ENCODE measurements at regions not wholly inside any gene's neighbourhood (a gene's known extent, or its start where the extent isn't known, plus 50 kb on each side); places are given as distances from the start of the nearest gene placed in this dataset.

DNA sequence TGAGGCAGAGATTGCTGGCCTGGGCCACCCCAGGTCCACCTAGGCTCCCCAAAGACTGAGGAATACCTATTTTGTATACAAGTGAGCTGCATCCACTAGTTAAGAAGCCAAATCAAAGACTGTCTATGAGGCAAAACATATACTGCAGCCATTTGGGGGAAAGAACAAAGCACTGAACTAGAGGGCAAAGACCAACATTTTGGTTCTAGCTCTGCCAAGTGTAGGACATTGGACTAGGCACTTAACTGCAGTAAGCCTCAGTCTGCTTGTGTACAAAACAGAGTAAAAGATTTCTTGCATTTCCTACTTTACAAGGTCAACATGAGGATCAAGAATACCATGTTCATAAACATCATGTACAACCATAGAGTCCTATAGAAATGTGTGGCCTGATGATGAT, 94.8 kb upstream of the CYP1B1 start:
- no peak for DNase-seq

DNA sequence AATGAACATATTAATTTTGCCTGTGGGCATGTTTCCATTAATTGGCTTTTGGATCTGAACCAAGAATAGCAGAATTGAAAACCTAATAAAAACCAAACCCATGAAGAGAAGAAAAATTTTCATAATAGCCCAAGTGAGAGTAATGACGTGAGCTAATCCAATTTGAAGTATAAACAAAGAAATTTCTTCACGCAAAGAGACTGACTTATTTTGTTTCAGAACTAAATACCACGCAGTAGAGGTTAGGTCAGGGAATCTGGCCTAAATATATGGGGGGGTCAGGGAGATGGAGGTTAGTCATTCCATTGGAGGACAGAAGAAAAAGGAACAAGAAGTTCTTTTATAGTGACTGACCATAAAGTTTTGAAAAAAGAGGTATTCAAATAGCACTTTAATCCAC, 94.1 kb upstream of the CYP1B1 start:
- DNase-seq = no peak

DNA sequence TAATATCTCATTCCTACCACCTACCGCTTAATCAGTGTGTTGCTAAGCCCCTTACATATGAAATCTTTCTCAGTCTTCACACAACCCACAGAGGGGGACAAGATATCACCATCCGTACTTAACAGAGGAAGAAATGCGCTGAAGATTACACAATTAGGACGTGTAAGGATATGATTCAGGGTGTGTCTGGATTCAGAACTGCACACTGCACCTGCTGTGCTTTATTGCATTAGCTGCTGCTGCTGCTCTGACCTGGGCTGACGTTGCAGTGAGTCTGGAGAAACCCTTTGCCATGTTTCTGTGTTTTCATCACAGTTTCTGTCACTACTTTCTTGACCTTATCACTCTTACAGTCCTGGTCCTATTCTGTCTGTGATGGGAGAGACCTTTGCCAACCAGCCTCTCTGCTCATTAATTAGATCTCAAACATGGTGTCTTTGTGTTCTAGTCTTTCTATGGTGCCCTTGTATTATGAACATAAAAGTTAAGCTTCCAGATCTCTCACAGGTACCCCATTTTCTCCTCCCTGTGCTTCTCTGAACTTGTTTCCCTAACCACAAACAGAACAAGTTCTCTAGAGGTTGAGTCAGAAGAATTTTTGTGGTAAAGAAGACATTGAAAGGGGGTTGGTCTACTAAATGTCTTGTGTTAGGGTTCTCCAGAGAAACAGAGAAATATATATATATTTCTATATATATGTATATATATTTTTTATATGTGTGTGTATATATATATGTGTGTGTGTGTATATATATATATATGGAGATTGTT, 92.9 kb upstream of the CYP1B1 start:
- no peak for DNase-seq

DNA sequence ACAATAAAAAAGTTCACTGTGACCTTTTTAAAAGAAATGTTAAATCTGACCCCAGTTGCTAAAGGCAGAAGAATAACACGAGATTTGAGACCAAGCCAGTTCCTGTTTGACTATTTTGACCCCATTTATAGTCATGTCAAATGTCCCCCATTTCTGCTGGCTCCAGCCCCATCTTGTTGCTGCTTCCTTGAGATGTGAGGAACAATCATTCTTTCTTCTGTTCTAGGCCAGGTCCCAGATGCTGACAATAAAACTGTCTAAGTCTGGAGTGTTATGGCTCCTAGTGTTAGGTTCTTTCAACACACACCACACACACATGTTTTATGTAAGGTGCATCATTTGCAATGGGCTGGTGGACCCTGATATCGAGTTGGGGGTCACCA, 92.0 kb upstream of the CYP1B1 start:
- DNase-seq = no peak

DNA sequence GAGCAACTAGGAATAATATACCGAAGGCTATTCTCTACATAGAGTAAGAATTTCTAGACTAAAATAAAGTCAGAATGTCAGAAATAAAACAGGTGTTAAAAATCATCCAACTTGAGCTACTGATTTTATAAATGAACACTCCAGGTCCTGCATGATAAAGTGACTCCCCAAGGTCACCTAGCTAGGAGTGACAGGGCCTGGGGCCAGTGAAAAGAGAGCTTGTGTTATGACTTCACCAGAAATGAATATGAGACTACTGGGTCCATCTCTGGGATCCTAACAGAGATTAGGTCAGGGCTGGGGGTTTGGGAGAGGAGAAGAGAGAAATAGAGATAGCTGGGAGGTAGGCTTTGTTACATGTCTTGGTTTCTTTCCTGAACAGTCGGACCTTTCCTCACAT, 89.7 kb upstream of the CYP1B1 start:
- DNase-seq = no peak

DNA sequence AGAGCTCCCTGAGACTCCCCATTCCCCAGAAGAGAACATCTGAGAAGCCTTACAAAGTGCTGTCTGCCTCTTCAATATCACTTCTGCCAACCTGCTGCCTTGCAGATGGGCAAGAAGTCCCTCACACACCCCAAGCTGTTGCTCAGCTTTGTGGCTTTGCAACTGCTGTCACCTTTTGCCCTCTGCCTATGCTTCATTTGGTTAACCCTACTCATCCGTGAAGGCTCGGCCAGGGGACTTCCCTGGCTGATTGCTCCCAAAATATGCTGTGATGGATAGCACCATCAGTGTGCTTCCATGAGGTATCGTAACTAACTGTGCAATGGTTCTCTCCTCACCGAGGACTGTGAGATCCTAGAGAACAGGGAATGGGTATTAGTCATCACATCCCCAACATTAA, 88.9 kb upstream of the CYP1B1 start:
- DNase-seq = no peak

DNA sequence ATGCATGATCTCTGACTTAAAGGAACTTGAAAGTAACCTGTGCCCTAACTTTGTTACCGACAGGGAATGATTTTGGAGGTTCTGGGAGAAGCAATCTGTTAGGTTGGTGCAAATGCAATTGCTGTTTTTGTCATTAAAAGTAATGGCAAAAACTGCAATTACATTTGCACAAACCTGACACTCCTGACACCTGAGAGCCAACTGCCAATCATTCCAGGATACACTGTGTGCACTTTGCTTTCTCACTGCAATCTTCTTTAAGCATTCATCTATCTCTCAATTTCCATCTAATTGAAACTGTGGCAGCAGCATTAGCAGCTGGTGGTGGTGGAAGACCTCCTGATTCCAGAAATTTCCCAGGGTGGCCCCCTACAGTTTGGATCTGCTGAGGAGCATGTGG, 87.6 kb upstream of the CYP1B1 start:
- DNase-seq = no peak

DNA sequence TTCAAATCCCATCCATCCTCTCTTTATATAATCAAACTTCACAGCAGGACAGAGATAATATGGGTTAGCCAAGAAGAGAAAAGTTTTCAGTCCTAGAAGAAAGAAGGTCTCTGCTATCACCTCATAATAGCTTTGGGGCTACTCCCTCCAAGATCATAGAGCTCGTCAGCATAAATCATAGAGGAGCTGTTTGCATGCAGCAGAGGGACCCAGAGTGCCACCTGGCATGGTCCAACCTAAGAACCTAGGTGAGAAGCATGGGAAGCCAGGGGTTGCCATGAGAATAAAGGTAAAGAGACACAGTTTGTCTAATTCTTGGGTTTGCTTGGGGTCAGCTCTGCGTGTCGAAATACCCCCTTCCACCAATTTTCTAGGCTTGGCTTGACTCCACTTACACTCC, 87.1 kb upstream of the CYP1B1 start:
- no peak for DNase-seq

DNA sequence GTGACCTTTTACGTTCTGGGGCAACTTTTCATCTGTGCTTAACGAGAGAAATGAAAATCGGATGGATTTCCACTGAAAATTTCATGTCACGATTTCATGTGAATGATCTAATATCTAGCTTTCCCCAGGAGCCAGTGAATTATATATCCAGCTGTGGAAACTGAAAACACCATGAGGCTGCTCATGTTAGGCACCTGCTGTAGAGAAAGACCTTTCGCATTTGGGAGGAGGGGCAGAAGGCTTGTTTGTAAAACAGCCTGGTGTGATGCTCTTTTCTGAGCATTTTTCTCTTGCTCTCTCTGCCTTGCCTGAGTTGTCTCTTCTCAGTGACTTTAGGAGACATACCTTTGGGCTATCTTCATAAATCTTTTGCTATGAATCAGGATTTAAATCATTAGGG, 84.6 kb upstream of the CYP1B1 start:
- DNase-seq = no peak

DNA sequence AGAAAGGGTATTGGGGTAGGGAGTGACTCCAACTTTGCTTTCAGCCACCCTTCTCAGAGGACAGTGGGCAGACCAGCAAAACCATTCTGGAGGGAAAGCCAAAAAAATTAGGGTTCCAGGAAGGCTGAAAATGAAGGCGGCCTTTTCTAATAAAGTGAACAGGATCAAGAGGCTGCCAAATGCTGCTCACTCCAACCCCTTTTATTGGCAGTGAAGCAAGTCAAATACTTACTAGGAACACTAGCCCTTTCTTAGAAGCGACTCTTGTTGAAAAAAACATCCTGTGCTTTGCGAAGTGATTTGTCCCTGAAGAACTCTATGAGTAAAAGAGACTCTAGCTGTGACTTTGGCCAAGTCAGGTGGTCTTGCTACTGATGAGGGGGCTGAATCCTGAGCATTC, 83.6 kb upstream of the CYP1B1 start:
- no peak for DNase-seq

DNA sequence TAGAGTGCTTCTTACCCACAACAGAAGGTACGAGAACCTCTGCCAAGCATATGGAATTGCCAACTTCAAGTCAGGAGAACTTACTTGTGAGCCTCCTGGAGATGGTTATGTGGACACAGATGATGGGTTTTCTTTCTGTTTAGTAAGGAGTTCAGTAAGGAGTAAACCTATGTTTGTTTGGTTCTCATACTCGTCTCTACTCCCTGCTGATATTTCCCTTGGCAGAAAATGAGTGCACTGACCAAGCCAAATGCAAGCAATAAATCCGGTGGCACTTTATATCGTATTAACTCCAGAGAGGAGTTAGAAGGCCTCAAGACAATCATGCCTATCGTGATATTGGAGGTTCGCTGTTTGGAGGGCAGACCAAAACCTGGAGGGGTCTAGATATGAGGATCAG, 83.2 kb upstream of the CYP1B1 start:
- no peak for DNase-seq

DNA sequence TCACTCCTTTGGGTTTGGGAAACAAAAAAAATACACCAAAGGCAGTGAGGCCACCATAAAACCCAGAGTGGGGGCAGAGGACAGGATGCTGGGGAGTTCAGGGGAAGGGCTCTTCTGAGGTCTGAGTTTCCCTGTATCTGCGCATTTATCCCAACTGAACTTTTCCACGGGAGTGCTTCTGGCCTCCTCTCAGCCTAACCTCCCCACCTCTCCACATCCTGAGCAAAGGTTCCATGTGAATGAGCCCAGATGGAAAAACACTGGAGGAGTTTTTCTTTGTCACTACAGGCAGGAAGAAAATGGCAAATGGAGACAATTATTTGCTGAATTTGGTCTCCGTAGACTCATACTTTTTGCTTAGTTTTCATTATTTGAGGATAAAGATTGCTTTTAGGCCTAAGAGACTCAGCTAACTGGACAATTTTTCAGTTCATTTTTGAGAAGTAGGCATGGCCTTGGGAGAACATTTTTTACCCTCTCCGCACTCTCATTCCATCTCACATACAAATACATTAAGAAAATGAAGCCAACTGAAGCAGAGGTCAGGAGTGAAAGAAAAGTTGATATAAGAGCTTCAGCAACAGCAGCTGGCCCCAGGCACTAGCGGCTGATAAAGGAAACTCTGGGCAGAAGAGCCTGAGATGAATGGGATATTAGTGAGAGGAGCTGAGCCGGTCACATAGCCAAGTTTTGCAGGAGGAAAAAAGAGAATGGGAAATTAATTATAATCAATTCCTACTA, 82.6 kb upstream of the CYP1B1 start:
- no peak for DNase-seq

DNA sequence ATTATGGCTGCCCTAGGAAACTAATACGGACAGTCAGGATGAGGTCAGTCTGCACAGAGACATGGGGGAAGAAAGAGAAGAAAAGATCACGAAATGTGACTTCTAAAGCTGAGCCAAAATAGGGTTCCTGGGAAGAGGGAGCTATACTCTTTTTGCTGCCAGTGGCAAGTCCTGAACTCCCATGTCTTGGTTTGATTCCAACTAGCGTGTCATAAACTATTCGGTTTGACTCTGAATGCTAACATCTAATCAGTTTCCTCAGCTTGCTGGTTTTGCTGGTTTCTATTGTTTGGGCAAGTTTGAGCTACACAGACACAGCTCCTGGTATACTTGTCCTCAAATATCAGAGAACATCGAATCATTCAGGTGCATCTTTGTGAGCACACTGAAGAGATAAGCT, 80.5 kb upstream of the CYP1B1 start:
- no peak for DNase-seq

DNA sequence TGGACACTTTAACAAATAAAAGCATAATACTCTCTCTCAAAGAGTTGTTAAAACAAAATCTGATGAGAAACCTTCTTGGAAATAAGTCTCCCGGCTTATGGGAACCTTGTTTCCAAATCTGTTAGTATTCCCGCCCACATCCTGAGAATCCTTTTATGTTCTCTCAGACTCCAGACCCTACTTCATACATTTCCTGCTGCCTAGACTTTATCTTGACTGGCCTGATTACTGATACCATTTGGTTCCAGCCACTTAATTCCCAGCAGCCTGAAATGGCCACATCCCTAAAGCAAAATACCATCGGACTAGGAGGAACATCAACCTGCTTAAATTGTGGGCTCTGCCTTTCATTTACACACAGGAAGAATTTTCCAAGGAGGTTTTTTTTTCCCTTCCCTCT, 79.1 kb upstream of the CYP1B1 start:
- DNase-seq = no peak

DNA sequence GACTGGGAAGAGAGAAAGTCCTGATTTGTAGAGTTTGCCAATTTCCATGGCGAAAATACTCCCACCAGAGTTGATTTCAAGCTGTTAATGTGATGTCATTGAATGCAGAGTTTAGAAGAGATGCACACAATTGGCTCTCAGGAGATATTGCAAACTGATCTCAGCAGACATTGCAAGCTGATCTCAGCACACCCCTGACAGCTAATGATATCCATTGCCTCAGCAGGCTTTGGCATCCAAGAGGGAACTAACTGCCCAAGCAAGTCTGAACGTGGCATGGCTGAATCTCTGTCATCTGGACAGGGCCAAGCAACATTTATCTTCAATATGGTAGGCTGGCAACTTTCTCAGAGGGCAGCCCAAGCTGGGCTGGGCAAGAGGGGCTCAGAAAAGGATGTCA, 78.4 kb upstream of the CYP1B1 start:
- no peak for DNase-seq

DNA sequence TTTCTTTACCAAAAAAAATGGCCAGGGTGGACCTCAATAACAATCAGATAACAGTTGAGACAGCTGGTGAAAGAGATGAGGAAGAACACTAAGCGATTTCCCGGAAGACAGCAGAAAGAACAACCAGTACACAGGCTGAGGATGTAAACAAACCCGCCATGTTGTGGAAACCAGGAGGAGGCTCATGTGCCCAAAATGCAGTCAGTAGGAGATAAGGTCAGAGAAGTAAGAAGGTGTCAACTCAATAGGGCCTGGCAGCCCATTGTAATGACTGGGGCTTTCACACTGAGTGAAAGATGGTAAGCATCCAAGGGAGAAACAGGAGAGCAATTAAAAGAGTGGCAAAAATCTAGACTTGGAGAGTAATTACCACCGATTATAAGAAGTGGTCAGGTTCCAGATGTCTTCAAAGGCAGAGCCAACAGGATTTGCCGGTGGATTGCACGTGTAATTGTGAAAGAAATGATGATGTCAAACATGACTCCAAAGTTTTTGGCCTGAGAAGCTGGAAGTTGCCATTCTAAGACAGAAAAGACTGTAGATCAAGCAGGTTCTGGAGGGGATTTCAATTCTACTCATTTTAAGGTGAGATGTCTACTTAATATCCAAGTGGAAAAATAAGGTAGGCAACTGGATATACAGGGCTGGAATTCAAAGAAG, 77.7 kb upstream of the CYP1B1 start:
- DNase-seq = no peak

DNA sequence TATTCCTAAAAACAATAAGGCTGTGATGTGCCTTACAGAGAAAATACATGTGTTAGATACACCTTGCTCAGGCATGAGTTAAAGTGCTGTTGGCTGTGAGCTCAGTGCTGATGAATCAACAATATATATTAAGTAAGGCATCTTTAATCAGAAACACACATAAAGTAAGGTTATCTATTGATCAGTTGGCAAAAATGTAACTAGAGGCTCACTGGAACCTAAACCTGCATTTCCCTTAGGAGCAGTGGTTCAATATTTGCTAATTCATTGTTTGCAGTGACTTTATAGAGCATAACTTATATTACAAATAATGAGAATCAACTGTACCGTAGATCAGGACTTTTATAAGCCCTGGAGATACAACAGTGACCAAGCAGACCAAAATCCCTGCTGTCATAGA, 77.0 kb upstream of the CYP1B1 start:
- DNase-seq = no peak

DNA sequence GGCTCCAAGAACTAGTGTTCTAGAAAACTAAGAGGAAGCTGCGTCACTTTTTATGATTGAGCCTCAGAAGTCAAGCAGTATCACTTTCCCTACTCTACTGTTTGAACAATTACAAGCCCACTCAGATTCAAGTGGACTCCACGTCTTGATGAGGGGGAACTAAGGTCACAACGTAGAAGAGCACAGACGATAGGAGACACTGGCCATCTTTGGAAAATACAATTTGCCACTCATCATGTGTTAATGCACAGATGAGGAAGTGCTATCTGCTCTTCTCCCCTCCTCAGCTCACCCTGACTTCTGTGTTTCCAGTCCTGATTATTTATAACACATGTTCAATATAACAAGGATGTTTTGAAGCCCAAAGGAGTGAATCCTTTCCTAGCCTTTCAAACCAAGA, 76.1 kb upstream of the CYP1B1 start:
- DNase-seq = no peak

DNA sequence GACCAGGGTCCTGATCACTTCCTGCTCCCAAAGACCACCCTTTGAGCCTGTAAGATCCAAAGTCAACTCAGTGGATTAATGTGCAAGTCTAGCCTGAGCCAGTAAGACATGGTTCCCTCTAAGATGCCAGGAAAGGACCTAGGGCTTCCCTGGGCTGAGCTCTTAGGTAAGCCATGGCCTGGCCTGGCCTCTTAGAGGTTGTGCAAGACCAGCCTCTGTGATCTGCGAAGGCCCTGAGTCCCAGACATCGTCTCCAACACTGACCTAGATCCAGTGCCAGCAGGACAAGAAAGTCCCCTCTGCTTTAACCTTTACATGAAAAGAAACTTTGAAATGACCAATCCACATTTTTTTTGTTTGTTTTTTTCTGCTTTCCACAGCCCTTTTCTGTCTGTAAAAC, 73.6 kb upstream of the CYP1B1 start:
- DNase-seq = no peak

DNA sequence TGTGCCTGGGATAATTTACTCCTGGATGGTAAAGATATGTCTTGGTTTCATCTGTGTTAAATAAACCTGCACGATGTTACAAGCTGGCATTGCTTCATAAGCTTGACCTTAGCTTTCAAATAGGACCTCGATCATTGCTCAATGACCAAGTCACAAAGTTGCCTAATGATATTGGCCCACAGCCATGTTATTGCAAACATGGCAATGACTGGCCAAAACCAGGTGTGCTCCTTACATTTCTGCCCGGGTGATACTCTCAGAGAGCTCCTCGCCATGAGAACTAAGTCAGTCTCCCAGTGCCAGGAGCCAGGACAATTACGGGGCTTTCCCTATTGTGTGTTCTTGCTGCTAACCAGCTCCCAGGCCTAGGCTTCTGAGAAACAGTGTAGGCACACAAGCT, 72.5 kb upstream of the CYP1B1 start:
- no peak for DNase-seq

DNA sequence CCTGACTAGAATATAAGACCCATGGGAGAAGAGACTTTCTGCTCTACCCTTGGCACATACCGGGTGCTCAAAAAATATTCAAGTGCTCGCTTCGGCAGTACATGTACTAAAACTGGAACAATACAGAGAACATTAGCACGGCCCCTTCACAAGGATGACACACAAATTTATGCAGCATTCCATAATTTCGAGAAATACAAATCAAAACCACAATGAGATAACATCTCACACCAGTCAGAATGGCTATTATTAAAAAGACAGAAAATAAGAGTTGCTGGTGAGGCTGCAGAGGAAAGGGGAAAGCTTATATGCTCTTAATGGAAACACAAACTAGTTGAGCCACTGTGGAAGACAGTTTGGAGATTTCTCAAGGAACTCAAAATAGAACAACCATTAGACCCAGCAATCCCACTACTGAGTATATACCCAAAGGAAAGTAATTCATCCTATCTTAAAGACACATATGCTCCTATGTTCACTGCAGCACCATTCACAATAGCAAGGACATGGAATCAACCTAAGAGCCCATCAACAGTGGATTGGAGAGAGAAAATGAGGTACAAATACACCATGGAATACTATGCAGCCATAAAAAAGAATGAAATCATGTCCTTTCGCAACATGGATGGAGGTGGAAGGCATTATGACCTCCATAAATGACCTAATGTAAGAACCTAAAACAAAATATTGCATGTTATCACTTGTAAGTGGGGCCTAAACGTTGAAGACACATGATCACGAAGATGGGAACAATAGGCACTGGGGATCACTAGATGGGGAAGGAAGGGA, 71.6 kb upstream of the CYP1B1 start:
- DNase-seq = no peak

DNA sequence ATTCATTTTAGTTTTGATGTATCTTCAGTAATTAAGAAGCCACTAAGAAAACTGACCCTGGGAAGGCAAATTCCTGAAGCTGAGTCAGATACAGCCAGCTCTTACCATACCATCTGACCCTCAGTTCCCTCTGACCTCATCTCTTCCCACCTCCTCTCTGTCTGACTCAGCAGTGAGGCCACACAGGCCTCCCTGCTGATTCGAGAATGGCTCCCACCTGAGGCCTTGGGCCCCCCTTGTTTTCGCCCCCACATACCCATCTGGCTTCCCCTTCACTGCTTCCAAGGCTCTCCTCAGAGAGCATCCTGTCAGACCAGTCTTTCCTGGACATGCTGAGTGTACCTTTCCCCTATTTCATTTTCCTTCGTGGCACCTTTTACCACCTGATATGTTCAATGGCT, 71.0 kb upstream of the CYP1B1 start:
- no peak for DNase-seq

DNA sequence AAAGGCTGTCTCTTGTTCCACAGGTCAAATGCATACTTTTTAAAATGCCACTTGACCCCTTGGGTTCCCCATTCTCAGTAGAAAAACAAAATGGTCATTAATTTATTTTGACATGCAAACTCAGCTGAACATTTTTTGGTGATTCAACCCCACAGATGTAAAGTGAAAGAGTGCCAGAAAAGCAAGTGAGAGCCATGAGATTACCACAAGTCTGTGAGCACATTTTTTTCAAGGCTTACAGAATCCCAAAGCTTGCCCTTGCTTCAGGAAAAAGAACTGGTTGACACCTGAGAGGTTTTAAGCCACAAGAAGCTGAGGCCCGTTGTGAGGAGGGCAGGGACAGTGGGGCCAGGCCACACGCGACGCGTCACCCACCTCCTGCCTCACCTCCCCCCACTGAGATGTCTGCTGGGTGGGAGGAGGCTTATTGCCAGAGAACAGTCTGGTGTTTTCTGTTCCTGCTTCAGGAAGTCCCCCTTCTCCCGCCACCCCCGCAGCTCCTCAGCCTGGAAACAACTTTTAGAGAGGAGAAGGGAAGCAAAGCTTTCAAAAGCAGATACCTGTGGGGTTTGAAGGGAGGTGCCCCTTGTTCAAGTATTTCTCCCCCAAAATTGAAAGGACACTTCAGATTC, 70.4 kb upstream of the CYP1B1 start:
- no peak for DNase-seq
